H1 (cell line): ENCODE measurements at regions not wholly inside any gene's neighbourhood (a gene's known extent, or its start where the extent isn't known, plus 50 kb on each side); places are given as distances from the start of the nearest gene placed in this dataset.

Experiments
- CTCF ChIA-PET: fragments of 300-600 bp; sonication (Branson Sonifier 250); formaldehyde crosslinking; loops from one replicate; lab custom pipeline; 2021; ENCODE audit not compliant: partially characterized antibody; lab: Charles Lee
- POLR2A ChIA-PET: fragments of 300-600 bp; sonication (Branson Sonifier 250); formaldehyde crosslinking; loops from one replicate; lab custom pipeline; 2021; ENCODE audit warnings: inconsistent platforms; ENCODE audit not compliant: partially characterized antibody; lab: Charles Lee
- DNase-seq, 2 experiments: peaks; one replicate each; pipeline versions ENCODE4 v3.0.0 to v3.0.0-alpha.2; 2010 to 2022; ENCODE audit warnings: low spot score in 2 of 2, low read depth in 1 of 2, mixed read lengths in 1 of 2
- FAIRE-seq: peaks from 2 replicates; lab custom pipeline; 2011; peaks lifted over from hg19 to GRCh38; lab: Jason Lieb, UNC
- H2AFZ ChIP-seq: 2 replicates; pipeline ENCODE4 v1.8.1; 2012; ENCODE audit warnings: low read length, inconsistent platforms
- H2AK5ac ChIP-seq: 2 replicates; pipeline ENCODE4 v1.6.1; 2013; ENCODE audit warnings: low read depth, low read length
- H2BK120ac ChIP-seq: replicated peaks from 2 replicates; pipeline ENCODE3; 2013; ENCODE audit warnings: low read depth, low read length, inconsistent platforms
- H2BK12ac ChIP-seq: 2 replicates; pipeline ENCODE4 v1.6.1; 2013; ENCODE audit warnings: low read depth, low read length
- H2BK15ac ChIP-seq: 2 replicates; pipeline ENCODE4 v1.6.1; 2013; ENCODE audit warnings: low read length
- H2BK20ac ChIP-seq: 2 replicates; pipeline ENCODE4 v1.6.1; 2013; ENCODE audit warnings: low read length
- H2BK5ac ChIP-seq: 2 replicates; pipeline ENCODE4 v1.6.1; 2013; ENCODE audit warnings: low read depth, low read length
- H3K14ac ChIP-seq: 2 replicates; pipeline ENCODE4 v1.6.1; 2013; ENCODE audit warnings: inconsistent platforms; ENCODE audit not compliant: insufficient read length
- H3K18ac ChIP-seq: 2 replicates; pipeline ENCODE4 v1.6.1; 2013; ENCODE audit warnings: low read length; ENCODE audit errors: extremely low read depth
- H3K23ac ChIP-seq: 2 replicates; pipeline ENCODE4 v1.6.1; 2013; ENCODE audit warnings: inconsistent platforms; ENCODE audit not compliant: insufficient read length
- H3K23me2 ChIP-seq: 2 replicates; pipeline ENCODE4 v1.6.1; 2013; ENCODE audit warnings: low read depth, low read length
- H3K27ac ChIP-seq: 2 replicates; pipeline ENCODE4 v1.6.1; 2011; ENCODE audit warnings: low read depth, low read length, inconsistent platforms
- H3K27me3 ChIP-seq, 4 experiments: replicated peaks in 1 of 4; 1 replicate in 1 of 4; 2 replicates in 3 of 4; pipeline versions ENCODE4 v1.6.1 to v1.8.1; 2011 to 2013; ENCODE audit warnings: low read length in 3 of 4, mild to moderate bottlenecking in 3 of 4, inconsistent platforms in 2 of 4, mixed read lengths in 2 of 4, moderate library complexity in 1 of 4; ENCODE audit not compliant: control insufficient read depth in 3 of 4, insufficient read depth in 3 of 4; ENCODE audit errors: extremely low read depth in 1 of 4
- H3K36me3 ChIP-seq, 4 experiments: 2 replicates each; pipeline versions ENCODE4 v1.6.1 to v1.8.1; 2011 to 2013; ENCODE audit warnings: mild to moderate bottlenecking in 4 of 4, low read length in 3 of 4, moderate library complexity in 2 of 4, control low read depth in 1 of 4, inconsistent platforms in 1 of 4; ENCODE audit not compliant: insufficient read depth in 4 of 4, control insufficient read depth in 2 of 4
- H3K4ac ChIP-seq: replicated peaks from 2 replicates; pipeline ENCODE3; 2013; ENCODE audit warnings: low read length, low read depth, mixed read lengths, inconsistent platforms; ENCODE audit not compliant: insufficient read length
- H3K4me1 ChIP-seq, 4 experiments: replicated peaks in 1 of 4; 1 replicate in 1 of 4; 2 replicates in 3 of 4; pipeline versions ENCODE4 v1.6.1 to v1.8.1; 2011 to 2013; ENCODE audit warnings: low read length in 3 of 4, inconsistent platforms in 2 of 4, mixed read lengths in 1 of 4; ENCODE audit not compliant: insufficient read depth in 4 of 4, control insufficient read depth in 3 of 4
- H3K4me2 ChIP-seq, 2 experiments: 2 replicates each; pipeline versions ENCODE4 v1.6.1 to v1.8.1; 2011 to 2013; ENCODE audit warnings: low read depth in 2 of 2, low read length in 2 of 2, control low read depth in 1 of 2, inconsistent platforms in 1 of 2, mild to moderate bottlenecking in 1 of 2; ENCODE audit not compliant: insufficient read depth in 1 of 2
- H3K4me3 ChIP-seq, 4 experiments: fragments of 200-600, 300-600 bp in 1 of 4; sonication (generic), shearing (Covaris generic), sonication (Bioruptor Twin) in 1 of 4; 2 replicates each; pipeline versions ENCODE4 v1.5.1 to v1.8.1; 2011 to 2016; ENCODE audit warnings: low read length in 4 of 4, low read depth in 3 of 4, control low read depth in 2 of 4, inconsistent platforms in 2 of 4, mild to moderate bottlenecking in 2 of 4, mixed read lengths in 1 of 4, moderate library complexity in 1 of 4; ENCODE audit not compliant: insufficient read depth in 2 of 4; ENCODE audit errors: extremely low read depth in 1 of 4
- H3K56ac ChIP-seq: replicated peaks from 2 replicates; pipeline ENCODE3; 2013; ENCODE audit warnings: low read depth, mild to moderate bottlenecking, mixed read lengths, low read length, inconsistent platforms; ENCODE audit not compliant: insufficient read length
- H3K79me1 ChIP-seq: 2 replicates; pipeline ENCODE4 v1.6.1; 2013; ENCODE audit warnings: low read depth, low read length, control low read depth
- H3K79me2 ChIP-seq, 2 experiments: 2 replicates each; pipeline versions ENCODE4 v1.6.1 to v1.8.1; 2012 to 2013; ENCODE audit warnings: low read length in 2 of 2, mild to moderate bottlenecking in 2 of 2, inconsistent platforms in 1 of 2; ENCODE audit not compliant: insufficient read depth in 2 of 2, control insufficient read depth in 1 of 2
- H3K9ac ChIP-seq, 4 experiments: replicated peaks in 1 of 4; 1 replicate in 1 of 4; 2 replicates in 3 of 4; pipeline versions ENCODE4 v1.6.1 to v1.8.1; 2011 to 2013; ENCODE audit warnings: low read depth in 3 of 4, low read length in 3 of 4, control low read depth in 2 of 4, mild to moderate bottlenecking in 2 of 4, moderate library complexity in 2 of 4, inconsistent platforms in 1 of 4; ENCODE audit errors: extremely low read depth in 1 of 4
- H3K9me3 ChIP-seq, 2 experiments: 2 replicates each; pipeline versions ENCODE4 v1.6.1 to v1.8.1; 2012 to 2013; ENCODE audit warnings: mild to moderate bottlenecking in 2 of 2, moderate library complexity in 2 of 2, control low read depth in 1 of 2, inconsistent platforms in 1 of 2, low read depth in 1 of 2, low read length in 1 of 2, mixed read lengths in 1 of 2; ENCODE audit not compliant: insufficient read depth in 2 of 2
- H4K20me1 ChIP-seq, 2 experiments: replicated peaks in 1 of 2; 2 replicates each; pipeline versions ENCODE3 to v1.8.1; 2011 to 2013; ENCODE audit warnings: inconsistent platforms in 2 of 2, low read length in 2 of 2, mild to moderate bottlenecking in 1 of 2; ENCODE audit not compliant: insufficient read depth in 2 of 2, control insufficient read depth in 1 of 2
- H4K5ac ChIP-seq: 2 replicates; pipeline ENCODE4 v1.6.1; 2013; ENCODE audit warnings: low read length, low read depth, mixed read lengths, inconsistent platforms; ENCODE audit not compliant: insufficient read length
- H4K8ac ChIP-seq: 2 replicates; pipeline ENCODE4 v1.8.0; 2013; ENCODE audit warnings: mild to moderate bottlenecking, moderate library complexity, low read length, inconsistent platforms; ENCODE audit not compliant: insufficient read depth; ENCODE audit errors: extremely low read depth
- H4K91ac ChIP-seq: replicated peaks from 2 replicates; pipeline ENCODE3; 2013; ENCODE audit warnings: low read length, mixed read lengths, inconsistent platforms; ENCODE audit not compliant: insufficient read length
- EGR1 ChIP-seq: IDR thresholded peaks from 2 replicates; pipeline ENCODE4 v1.6.1; 2011; ENCODE audit warnings: low read depth, low read length, borderline replicate concordance
- SIN3A ChIP-seq, 2 experiments: IDR thresholded peaks in 1 of 2; conservative IDR thresholded peaks in 1 of 2; 2 replicates each; pipeline ENCODE4 v1.6.1; 2011 to 2012; ENCODE audit warnings: low read length in 2 of 2, improper control_type of control experiment in 1 of 2, low read depth in 1 of 2, mild to moderate bottlenecking in 1 of 2
- SUZ12 ChIP-seq: fragments of 200-600 bp; sonication (generic); IDR thresholded peaks from 2 replicates; pipeline ENCODE4 v1.6.1; 2012; ENCODE audit warnings: mild to moderate bottlenecking, inconsistent platforms, low read length, moderate library complexity, mixed read lengths
- WGBS, 2 experiments: shearing (Covaris generic) in 1 of 2; methylation state at CpG; one replicate each; pipeline versions ENCODE4 v1.1.6 to v1.1.7; 2013 to 2015; ENCODE audit warnings: low lambda C conversion rate in 2 of 2, mixed read lengths in 2 of 2, inconsistent platforms in 1 of 2, low coverage in 1 of 2, missing lambda C conversion rate in 1 of 2; ENCODE audit not compliant: insufficient replicate concordance in 2 of 2, insufficient coverage in 1 of 2, insufficient read length in 1 of 2; ENCODE audit errors: extremely low coverage in 1 of 2, missing lambda C conversion rate in 1 of 2; 5-methylcytosine and 5-hydroxymethylcytosine counted together

- Histone ChIP-seq H3K56ac (no peak overlapping the region), H3K79me2 (no peaks in the 10 kb centered on the region), H4K5ac (no peak overlapping the region), H4K20me1 (no peaks in the 10 kb centered on the region), H2AFZ (no peak overlapping the region), H2BK12ac (peak overlapping the region; percentile 89; the same call in 1 of the 2 replicates), H2BK5ac (no peak overlapping the region)
- no peak for FAIRE-seq
- 91% methylated on average over 10 of the region's 10 CpGs; no CpG with 5 or more reads in 1 of the 2 experiments for WGBS, 2 experiments
- POLR2A ChIA-PET = interaction anchor here (0.6 kb wide), 1 partner anchor 322 kb away, joined by 3 read pairs; no protein-coding TSS in a partner anchor
- TF ChIP-seq EGR1 (no peak), SUZ12 (no peak), SIN3A (conservative IDR thresholded peaks at IDR 0.05 in 1 of 2, IDR thresholded peaks at IDR 0.05 in 1 of 2; ENCODE audit: low read depth in 1 of 2, low read length in 2 of 2) (no peak)
- TF ChIP-seq, all 59 proteins: peak for 0
- no peak overlapping the region for H2BK120ac ChIP-seq
- peak overlapping the region; percentile 68; the same call in 1 of the 2 replicates for H2BK20ac ChIP-seq
- H3K79me1 ChIP-seq = no peaks in the 10 kb centered on the region
- peaks cover 3% of the 10 kb centered on the region; the same call in 1 of the 2 replicates for H3K23me2 ChIP-seq
- peaks cover 0 to 3% of the 10 kb centered on the region in 2 experiments; a peak in 1 of 4 replicates for H3K9me3 ChIP-seq
- H4K8ac ChIP-seq = no peak overlapping the region
- H3K4me3 ChIP-seq = no peak overlapping the region
- H3K4me2 ChIP-seq = no peak overlapping the region
- no peak overlapping the region for H3K18ac ChIP-seq
- no peak for DNase-seq
- H3K4ac ChIP-seq = peak overlapping the region; percentile 33
- 0 out of 2 replicates have a peak overlapping the region, but pooled peaks have one; percentile 32 for H2BK15ac ChIP-seq
- CTCF ChIA-PET = no interaction called here
- H3K4me1 ChIP-seq = peaks cover 0 to 9% (median 6%) of the 10 kb centered on the region in 4 experiments; a peak in 4 of 7 replicates
- H3K27me3 ChIP-seq = peaks cover 0 to 2% (median 0%) of the 10 kb centered on the region in 4 experiments; a peak in 1 of 7 replicates
- no peaks in the 10 kb centered on the region for H3K36me3 ChIP-seq
- no peak overlapping the region for H4K91ac ChIP-seq
- H2AK5ac ChIP-seq = no peak overlapping the region
- no peak overlapping the region for H3K27ac ChIP-seq
- H3K14ac ChIP-seq = no peak overlapping the region
- H3K23ac ChIP-seq = no peak overlapping the region
- H3K9ac ChIP-seq = no peak overlapping the region
These were observed 1313.6 kb downstream of the TBC1D22A start for GRCh38 chr22:48076008-48076407.
